ENCODE measurements at regions not wholly inside any gene's neighbourhood (a gene's known extent, or its start where the extent isn't known, plus 50 kb on each side); places are given as distances from the start of the nearest gene placed in this dataset.
"Not testable (repeated sequence)": the region's sequence is repeated elsewhere in the genome, so short reads cannot be mapped to it uniquely, and the experiment has no call there.

GRCh38 chr9:124122321-124122720 is 110.8 kb downstream of the LHX2 start:
- H3K4me2 ChIP-seq (ENCODE audit: low read length) = no peak overlapping the region
- no peak overlapping the region for H3K4ac ChIP-seq (ENCODE audit: low read depth, low read length)

GRCh38 chr9:124122813-124123462 is 111.4 kb downstream of the LHX2 start:
- Histone ChIP-seq H2AFZ (ENCODE audit: insufficient read depth, low read length, poor library complexity) (no peak overlapping the region), H4K12ac (ENCODE audit: low read depth, low read length) (no peak overlapping the region), H3K4ac (ENCODE audit: low read depth, low read length) (no peak overlapping the region), H3K4me1 (ENCODE audit: control insufficient read depth in 1 of 2, insufficient read depth in 2 of 2, low read length in 2 of 2) (peaks cover 4 to 6% of the 10 kb centered on the region in 2 experiments), H2BK12ac (ENCODE audit: low read length) (no peak overlapping the region), H3K4me2 (ENCODE audit: low read length) (no peak overlapping the region), H3K23ac (ENCODE audit: low read length) (no peak overlapping the region), H3K14ac (ENCODE audit: low read length) (no peak overlapping the region), H3K27ac (ENCODE audit: low read depth, low read length) (no peak overlapping the region), H4K91ac (ENCODE audit: low read depth, low read length) (no peak overlapping the region), H3K9me3 (ENCODE audit: insufficient read depth, low read depth, low read length) (peaks cover 1% of the 10 kb centered on the region), H3K79me2 (ENCODE audit: control insufficient read depth, insufficient read depth, low read length, poor library complexity) (no peaks in the 10 kb centered on the region), H3K9ac (ENCODE audit: low read length) (no peak overlapping the region), H3K79me1 (ENCODE audit: low read length) (no peaks in the 10 kb centered on the region), H2AK5ac (ENCODE audit: low read length) (no peak overlapping the region), H3K4me3 (ENCODE audit: low read depth, low read length) (no peak overlapping the region), H3K18ac (ENCODE audit: low read length) (no peak overlapping the region), H4K8ac (ENCODE audit: low read depth, low read length) (no peak overlapping the region), H3K27me3 (ENCODE audit: insufficient read depth, low read length) (no peaks in the 10 kb centered on the region), H2BK5ac (ENCODE audit: low read depth, low read length, poor library complexity) (no peak overlapping the region), H3K36me3 (ENCODE audit: control insufficient read depth in 1 of 2, insufficient read depth in 2 of 2, low read length in 2 of 2) (no peaks in the 10 kb centered on the region), H2BK120ac (ENCODE audit: insufficient read depth, low read length, poor library complexity) (no peak overlapping the region)
- no CpG with 5 or more reads among the region's 3 CpGs for WGBS (ENCODE audit: extremely low coverage, insufficient coverage, insufficient read length)
- DNase-seq = no peak

More at GRCh38 chr9:124122321-124122720, 110.8 kb downstream of the LHX2 start:
- no peak overlapping the region for H2BK5ac ChIP-seq (ENCODE audit: low read depth, low read length, poor library complexity)
- no peak overlapping the region for H3K14ac ChIP-seq (ENCODE audit: low read length)
- H4K91ac ChIP-seq (ENCODE audit: low read depth, low read length) = no peak overlapping the region
- no peak overlapping the region for H3K27ac ChIP-seq (ENCODE audit: low read depth, low read length)
- no CpG with 5 or more reads among the region's 1 CpG for WGBS (ENCODE audit: extremely low coverage, insufficient coverage, insufficient read length)
- H4K12ac ChIP-seq (ENCODE audit: low read depth, low read length) = no peak overlapping the region
- H3K79me2 ChIP-seq (ENCODE audit: control insufficient read depth, insufficient read depth, low read length, poor library complexity) = no peaks in the 10 kb centered on the region
- no peak overlapping the region for H3K23ac ChIP-seq (ENCODE audit: low read length)
- H3K9ac ChIP-seq (ENCODE audit: low read length) = no peak overlapping the region
- H3K9me3 ChIP-seq (ENCODE audit: insufficient read depth, low read depth, low read length) = peaks cover 1% of the 10 kb centered on the region
- H4K8ac ChIP-seq (ENCODE audit: low read depth, low read length) = no peak overlapping the region
- H3K36me3 ChIP-seq (ENCODE audit: control insufficient read depth in 1 of 2, insufficient read depth in 2 of 2, low read length in 2 of 2) = no peaks in the 10 kb centered on the region
- no peak overlapping the region for H2BK120ac ChIP-seq (ENCODE audit: insufficient read depth, low read length, poor library complexity)
- no peak overlapping the region for H2AK5ac ChIP-seq (ENCODE audit: low read length)
- H2AFZ ChIP-seq (ENCODE audit: insufficient read depth, low read length, poor library complexity) = no peak overlapping the region
- DNase-seq = peak; percentile 66 to 74
- H3K4me3 ChIP-seq (ENCODE audit: low read depth, low read length) = no peak overlapping the region
- no peak overlapping the region for H3K18ac ChIP-seq (ENCODE audit: low read length)
- H3K79me1 ChIP-seq (ENCODE audit: low read length) = no peaks in the 10 kb centered on the region
- peaks cover 4 to 6% of the 10 kb centered on the region in 2 experiments for H3K4me1 ChIP-seq (ENCODE audit: control insufficient read depth in 1 of 2, insufficient read depth in 2 of 2, low read length in 2 of 2)
- no peaks in the 10 kb centered on the region for H3K27me3 ChIP-seq (ENCODE audit: insufficient read depth, low read length)
- H2BK12ac ChIP-seq (ENCODE audit: low read length) = no peak overlapping the region

- not testable (repeated sequence) for H3K36me3 ChIP-seq (ENCODE audit: control insufficient read depth in 1 of 2, insufficient read depth in 2 of 2, low read length in 2 of 2); H3K4me2 ChIP-seq (ENCODE audit: low read length); H3K27me3 ChIP-seq (ENCODE audit: insufficient read depth, low read length); H3K27ac ChIP-seq (ENCODE audit: low read depth, low read length); H2AFZ ChIP-seq (ENCODE audit: insufficient read depth, low read length, poor library complexity); H3K79me1 ChIP-seq (ENCODE audit: low read length); H2BK5ac ChIP-seq (ENCODE audit: low read depth, low read length, poor library complexity); H3K4me3 ChIP-seq (ENCODE audit: low read depth, low read length); H2AK5ac ChIP-seq (ENCODE audit: low read length); H2BK12ac ChIP-seq (ENCODE audit: low read length); H4K12ac ChIP-seq (ENCODE audit: low read depth, low read length); H3K79me2 ChIP-seq (ENCODE audit: control insufficient read depth, insufficient read depth, low read length, poor library complexity); H3K14ac ChIP-seq (ENCODE audit: low read length); H3K4ac ChIP-seq (ENCODE audit: low read depth, low read length); H4K8ac ChIP-seq (ENCODE audit: low read depth, low read length); H4K91ac ChIP-seq (ENCODE audit: low read depth, low read length); H3K18ac ChIP-seq (ENCODE audit: low read length); H3K9me3 ChIP-seq (ENCODE audit: insufficient read depth, low read depth, low read length); H2BK120ac ChIP-seq (ENCODE audit: insufficient read depth, low read length, poor library complexity); H3K9ac ChIP-seq (ENCODE audit: low read length); H3K23ac ChIP-seq (ENCODE audit: low read length)
- peaks cover 7 to 10% of the 10 kb centered on the region in 2 experiments for H3K4me1 ChIP-seq (ENCODE audit: control insufficient read depth in 1 of 2, insufficient read depth in 2 of 2, low read length in 2 of 2)
- WGBS (ENCODE audit: extremely low coverage, insufficient coverage, insufficient read length) = no CpG with 5 or more reads among the region's 1 CpG
- peak; percentile 70 to 89 for DNase-seq
Measured at GRCh38 chr9:124123621-124124020, 112.1 kb downstream of the LHX2 start.

GRCh38 chr9:124124729-124125650 is 113.4 kb downstream of the LHX2 start:
- no CpG with 5 or more reads among the region's 19 CpGs for WGBS (ENCODE audit: extremely low coverage, insufficient coverage, insufficient read length)
- Histone ChIP-seq H3K23ac (ENCODE audit: low read length) (no peak overlapping the region), H3K4ac (ENCODE audit: low read depth, low read length) (no peak overlapping the region), H4K8ac (ENCODE audit: low read depth, low read length) (no peak overlapping the region), H2BK5ac (ENCODE audit: low read depth, low read length, poor library complexity) (no peak overlapping the region), H3K79me1 (ENCODE audit: low read length) (peaks cover 3% of the 10 kb centered on the region), H4K91ac (ENCODE audit: low read depth, low read length) (no peak overlapping the region), H3K18ac (ENCODE audit: low read length) (no peak overlapping the region), H2BK12ac (ENCODE audit: low read length) (no peak overlapping the region), H3K27ac (ENCODE audit: low read depth, low read length) (no peak overlapping the region), H4K12ac (ENCODE audit: low read depth, low read length) (no peak overlapping the region), H3K14ac (ENCODE audit: low read length) (no peak overlapping the region), H3K27me3 (ENCODE audit: insufficient read depth, low read length) (no peaks in the 10 kb centered on the region), H2AFZ (ENCODE audit: insufficient read depth, low read length, poor library complexity) (no peak overlapping the region), H3K4me3 (ENCODE audit: low read depth, low read length) (no peak overlapping the region), H3K79me2 (ENCODE audit: control insufficient read depth, insufficient read depth, low read length, poor library complexity) (no peaks in the 10 kb centered on the region), H3K4me1 (ENCODE audit: control insufficient read depth in 1 of 2, insufficient read depth in 2 of 2, low read length in 2 of 2) (peaks cover 7 to 12% of the 10 kb centered on the region in 2 experiments), H2BK120ac (ENCODE audit: insufficient read depth, low read length, poor library complexity) (no peak overlapping the region), H3K4me2 (ENCODE audit: low read length) (no peak overlapping the region), H3K9me3 (ENCODE audit: insufficient read depth, low read depth, low read length) (peaks cover 1% of the 10 kb centered on the region), H2AK5ac (ENCODE audit: low read length) (peak overlapping the region; percentile 56), H3K9ac (ENCODE audit: low read length) (no peak overlapping the region), H3K36me3 (ENCODE audit: control insufficient read depth in 1 of 2, insufficient read depth in 2 of 2, low read length in 2 of 2) (no peaks in the 10 kb centered on the region)
- no peak for DNase-seq
